ENCODE measurements at regions not wholly inside any gene's neighbourhood (a gene's known extent, or its start where the extent isn't known, plus 50 kb on each side); places are given as distances from the start of the nearest gene placed in this dataset.
A peak's percentile ranks its signal among the peaks of the same experiment; 100 is the strongest.

DNA sequence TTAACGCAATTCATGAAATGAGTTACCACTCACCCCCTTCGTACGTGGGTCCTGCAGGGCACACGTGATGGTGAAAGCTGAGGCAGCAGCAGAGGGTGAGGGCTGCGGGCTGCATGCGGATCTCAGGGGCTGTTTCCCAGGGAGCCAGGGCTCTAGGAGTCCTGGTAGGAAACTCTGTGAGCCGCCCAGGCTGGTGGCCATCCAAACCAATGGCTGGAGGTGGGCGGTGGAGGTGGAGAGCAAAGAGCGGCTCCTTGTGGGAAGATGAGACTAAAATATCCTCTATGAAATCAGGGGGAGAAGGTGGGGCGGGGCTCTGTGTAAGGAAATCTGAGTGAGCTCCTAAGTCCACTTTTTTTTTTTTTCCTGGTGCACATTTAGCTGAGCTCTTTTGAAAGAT is 120.1 kb upstream of the SLC1A4 start:
- no peak for FAIRE-seq
- DNase-seq (ENCODE audit: insufficient read length, low spot score): no peak
- TF ChIP-seq POU2F2 (IDR thresholded peaks at IDR 0.05; ENCODE audit: low read depth, low read length) (no peak), SPI1 (IDR thresholded peaks at IDR 0.05; ENCODE audit: low read depth, low read length) (no peak), POLR2AphosphoS5 (IDR thresholded peaks at IDR 0.05; ENCODE audit: low read depth, low read length) (no peak), PAX5 (IDR thresholded peaks at IDR 0.05; ENCODE audit: insufficient read depth, low read length, severe bottlenecking) (no peak), TAF1 (IDR thresholded peaks at IDR 0.05; ENCODE audit: low read depth, low read length) (no peak), POLR2A (IDR thresholded peaks at IDR 0.05; ENCODE audit: low read depth, low read length) (no peak)

DNA sequence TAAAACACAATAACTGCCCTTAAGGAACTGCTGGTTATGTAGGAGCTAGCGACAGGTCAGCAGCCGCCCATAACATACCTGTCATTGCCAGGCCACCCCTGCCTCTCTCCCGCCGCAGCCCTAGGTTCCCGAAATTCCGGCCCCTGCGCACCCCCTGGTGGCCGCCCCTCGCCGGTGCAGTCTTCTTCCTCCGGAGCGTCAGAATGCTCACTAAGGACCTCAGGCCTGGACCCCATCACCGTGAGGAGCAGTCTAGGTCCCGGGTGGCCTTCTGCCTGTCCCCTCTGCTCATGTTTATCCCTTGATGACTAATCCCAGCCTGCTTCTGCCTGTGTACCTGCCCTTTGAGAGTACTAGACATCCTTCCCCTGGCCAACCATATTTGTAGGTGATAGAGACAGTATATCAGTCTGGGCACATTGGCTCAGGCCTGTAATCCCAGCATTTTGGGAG is 115.7 kb upstream of the SLC1A4 start:
- TF ChIP-seq PAX5 (IDR thresholded peaks at IDR 0.05; ENCODE audit: insufficient read depth, low read length, severe bottlenecking): no peak
- TF ChIP-seq POU2F2 (IDR thresholded peaks at IDR 0.05; ENCODE audit: low read depth, low read length): no peak
- no peak for TF ChIP-seq SPI1 (IDR thresholded peaks at IDR 0.05; ENCODE audit: low read depth, low read length)
- TF ChIP-seq TAF1 (IDR thresholded peaks at IDR 0.05; ENCODE audit: low read depth, low read length): no peak
- no peak for TF ChIP-seq POLR2AphosphoS5 (IDR thresholded peaks at IDR 0.05; ENCODE audit: low read depth, low read length)
- TF ChIP-seq POLR2A (IDR thresholded peaks at IDR 0.05; ENCODE audit: low read depth, low read length): no peak
- DNase-seq (ENCODE audit: insufficient read length, low spot score) (peak; percentile 61), FAIRE-seq (peak; percentile 64)

- TF ChIP-seq SPI1 (IDR thresholded peaks at IDR 0.05; ENCODE audit: low read depth, low read length) (no peak), TAF1 (IDR thresholded peaks at IDR 0.05; ENCODE audit: low read depth, low read length) (no peak), POU2F2 (IDR thresholded peaks at IDR 0.05; ENCODE audit: low read depth, low read length) (no peak), PAX5 (IDR thresholded peaks at IDR 0.05; ENCODE audit: insufficient read depth, low read length, severe bottlenecking) (no peak), POLR2A (IDR thresholded peaks at IDR 0.05; ENCODE audit: low read depth, low read length) (no peak)
- DNase-seq (ENCODE audit: insufficient read length, low spot score): no peak
- no peak for FAIRE-seq
Measured at GRCh38 chr2:64874593-64874992, 114.6 kb upstream of the SLC1A4 start.

GRCh38 chr2:64875368-64875767 is 113.8 kb upstream of the SLC1A4 start:
- FAIRE-seq: no peak
- TF ChIP-seq SPI1 (IDR thresholded peaks at IDR 0.05; ENCODE audit: low read depth, low read length): no peak
- TF ChIP-seq POU2F2 (IDR thresholded peaks at IDR 0.05; ENCODE audit: low read depth, low read length): no peak
- no peak for TF ChIP-seq POLR2AphosphoS5 (IDR thresholded peaks at IDR 0.05; ENCODE audit: low read depth, low read length)
- TF ChIP-seq PAX5 (IDR thresholded peaks at IDR 0.05; ENCODE audit: insufficient read depth, low read length, severe bottlenecking): no peak
- TF ChIP-seq POLR2A (IDR thresholded peaks at IDR 0.05; ENCODE audit: low read depth, low read length): no peak
- no peak for DNase-seq (ENCODE audit: insufficient read length, low spot score)

DNA sequence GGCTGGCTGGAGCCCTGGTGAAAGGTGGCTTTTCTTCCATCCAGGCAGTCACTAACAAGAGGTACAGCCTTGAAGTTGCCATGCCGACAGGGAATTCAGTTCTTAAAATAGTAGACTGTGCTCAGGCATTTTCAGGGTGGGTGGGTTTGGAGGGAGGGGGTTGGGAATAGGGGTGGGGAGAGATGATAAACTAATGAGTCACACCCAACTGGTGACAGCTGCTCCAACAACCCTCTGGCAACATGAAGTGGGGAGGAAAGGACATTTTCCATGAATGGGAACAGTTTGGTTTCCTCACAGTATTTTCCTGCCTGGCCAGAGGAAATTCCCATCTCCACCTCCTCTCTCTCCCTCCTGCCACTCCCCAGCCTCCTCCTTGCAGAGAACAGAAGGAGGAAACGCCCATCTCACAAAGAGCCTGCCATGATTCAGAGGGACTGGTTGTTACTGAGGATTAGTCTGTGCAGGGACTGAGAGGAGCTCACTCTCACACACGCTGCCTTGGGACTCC is 113.0 kb upstream of the SLC1A4 start:
- DNase-seq (ENCODE audit: insufficient read length, low spot score): no peak
- TF ChIP-seq SPI1 (IDR thresholded peaks at IDR 0.05; ENCODE audit: low read depth, low read length) (no peak), POU2F2 (IDR thresholded peaks at IDR 0.05; ENCODE audit: low read depth, low read length) (no peak), PAX5 (IDR thresholded peaks at IDR 0.05; ENCODE audit: insufficient read depth, low read length, severe bottlenecking) (no peak), POLR2A (IDR thresholded peaks at IDR 0.05; ENCODE audit: low read depth, low read length) (no peak), TAF1 (IDR thresholded peaks at IDR 0.05; ENCODE audit: low read depth, low read length) (no peak), POLR2AphosphoS5 (IDR thresholded peaks at IDR 0.05; ENCODE audit: low read depth, low read length) (no peak)
- FAIRE-seq: no peak

DNA sequence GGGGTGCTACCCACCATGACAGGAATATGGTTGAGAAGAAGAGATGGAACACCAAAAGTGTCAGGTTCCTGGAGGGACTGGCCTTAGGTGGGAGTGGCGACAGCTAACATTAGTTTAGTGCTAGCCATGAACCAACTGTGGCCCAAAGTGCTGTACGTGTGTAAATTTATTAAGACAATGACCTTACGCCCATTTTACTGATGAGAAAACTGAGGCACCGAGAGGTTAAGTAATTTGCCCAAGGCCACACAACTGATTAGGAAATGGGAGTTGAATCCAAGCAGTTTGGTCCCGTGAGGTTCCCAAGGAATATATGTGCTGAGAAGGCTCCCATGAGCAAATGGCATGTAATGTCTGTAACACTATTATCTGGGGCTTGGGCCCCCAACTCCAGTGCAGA is 109.5 kb upstream of the SLC1A4 start:
- DNase-seq (ENCODE audit: insufficient read length, low spot score) (no peak), FAIRE-seq (no peak)
- TF ChIP-seq TAF1 (IDR thresholded peaks at IDR 0.05; ENCODE audit: low read depth, low read length) (no peak), SPI1 (IDR thresholded peaks at IDR 0.05; ENCODE audit: low read depth, low read length) (no peak), POLR2A (IDR thresholded peaks at IDR 0.05; ENCODE audit: low read depth, low read length) (no peak), POU2F2 (IDR thresholded peaks at IDR 0.05; ENCODE audit: low read depth, low read length) (no peak), PAX5 (IDR thresholded peaks at IDR 0.05; ENCODE audit: insufficient read depth, low read length, severe bottlenecking) (no peak), POLR2AphosphoS5 (IDR thresholded peaks at IDR 0.05; ENCODE audit: low read depth, low read length) (no peak)

- FAIRE-seq: no peak
- DNase-seq (ENCODE audit: insufficient read length, low spot score): no peak
- TF ChIP-seq SPI1 (IDR thresholded peaks at IDR 0.05; ENCODE audit: low read depth, low read length) (no peak), POLR2AphosphoS5 (IDR thresholded peaks at IDR 0.05; ENCODE audit: low read depth, low read length) (no peak), TAF1 (IDR thresholded peaks at IDR 0.05; ENCODE audit: low read depth, low read length) (no peak), POU2F2 (IDR thresholded peaks at IDR 0.05; ENCODE audit: low read depth, low read length) (no peak), PAX5 (IDR thresholded peaks at IDR 0.05; ENCODE audit: insufficient read depth, low read length, severe bottlenecking) (no peak), POLR2A (IDR thresholded peaks at IDR 0.05; ENCODE audit: low read depth, low read length) (no peak)
Measured at GRCh38 chr2:64880193-64880951, 108.8 kb upstream of the SLC1A4 start.

GRCh38 chr2:64881037-64881492 is 108.1 kb upstream of the SLC1A4 start:
- no peak for TF ChIP-seq POLR2AphosphoS5 (IDR thresholded peaks at IDR 0.05; ENCODE audit: low read depth, low read length)
- TF ChIP-seq SPI1 (IDR thresholded peaks at IDR 0.05; ENCODE audit: low read depth, low read length): no peak
- TF ChIP-seq POLR2A (IDR thresholded peaks at IDR 0.05; ENCODE audit: low read depth, low read length): no peak
- TF ChIP-seq POU2F2 (IDR thresholded peaks at IDR 0.05; ENCODE audit: low read depth, low read length): no peak
- TF ChIP-seq PAX5 (IDR thresholded peaks at IDR 0.05; ENCODE audit: insufficient read depth, low read length, severe bottlenecking): no peak
- no peak for TF ChIP-seq TAF1 (IDR thresholded peaks at IDR 0.05; ENCODE audit: low read depth, low read length)
- FAIRE-seq: no peak
- DNase-seq (ENCODE audit: insufficient read length, low spot score): no peak

- TF ChIP-seq POU2F2 (IDR thresholded peaks at IDR 0.05; ENCODE audit: low read depth, low read length): no peak
- TF ChIP-seq POLR2A (IDR thresholded peaks at IDR 0.05; ENCODE audit: low read depth, low read length): no peak
- TF ChIP-seq SPI1 (IDR thresholded peaks at IDR 0.05; ENCODE audit: low read depth, low read length): no peak
- TF ChIP-seq TAF1 (IDR thresholded peaks at IDR 0.05; ENCODE audit: low read depth, low read length): no peak
- TF ChIP-seq POLR2AphosphoS5 (IDR thresholded peaks at IDR 0.05; ENCODE audit: low read depth, low read length): no peak
- no peak for TF ChIP-seq PAX5 (IDR thresholded peaks at IDR 0.05; ENCODE audit: insufficient read depth, low read length, severe bottlenecking)
- DNase-seq (ENCODE audit: insufficient read length, low spot score): no peak
- no peak for FAIRE-seq
Measured at GRCh38 chr2:64887565-64887964, 101.6 kb upstream of the SLC1A4 start.
